ENCODE measurements at regions not wholly inside any gene's neighbourhood (a gene's known extent, or its start where the extent isn't known, plus 50 kb on each side); places are given as distances from the start of the nearest gene placed in this dataset.

- no peak for DNase-seq
- H3K27ac ChIP-seq, result no peak overlapping the region
- no peaks in the 10 kb centered on the region for H3K9me3 ChIP-seq
- TF ChIP-seq, protein P1, sequence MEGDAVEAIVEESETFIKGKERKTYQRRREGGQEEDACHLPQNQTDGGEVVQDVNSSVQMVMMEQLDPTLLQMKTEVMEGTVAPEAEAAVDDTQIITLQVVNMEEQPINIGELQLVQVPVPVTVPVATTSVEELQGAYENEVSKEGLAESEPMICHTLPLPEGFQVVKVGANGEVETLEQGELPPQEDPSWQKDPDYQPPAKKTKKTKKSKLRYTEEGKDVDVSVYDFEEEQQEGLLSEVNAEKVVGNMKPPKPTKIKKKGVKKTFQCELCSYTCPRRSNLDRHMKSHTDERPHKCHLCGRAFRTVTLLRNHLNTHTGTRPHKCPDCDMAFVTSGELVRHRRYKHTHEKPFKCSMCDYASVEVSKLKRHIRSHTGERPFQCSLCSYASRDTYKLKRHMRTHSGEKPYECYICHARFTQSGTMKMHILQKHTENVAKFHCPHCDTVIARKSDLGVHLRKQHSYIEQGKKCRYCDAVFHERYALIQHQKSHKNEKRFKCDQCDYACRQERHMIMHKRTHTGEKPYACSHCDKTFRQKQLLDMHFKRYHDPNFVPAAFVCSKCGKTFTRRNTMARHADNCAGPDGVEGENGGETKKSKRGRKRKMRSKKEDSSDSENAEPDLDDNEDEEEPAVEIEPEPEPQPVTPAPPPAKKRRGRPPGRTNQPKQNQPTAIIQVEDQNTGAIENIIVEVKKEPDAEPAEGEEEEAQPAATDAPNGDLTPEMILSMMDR (IDR thresholded peaks at IDR 0.05), result no peak
- H3K4me1 ChIP-seq, result no peaks in the 10 kb centered on the region
- no peak overlapping the region for H3K4me3 ChIP-seq
- intact Hi-C loops (cut with DNase I), result no loop called here
- H3K36me3 ChIP-seq, result no peaks in the 10 kb centered on the region
- no peak for ATAC-seq
- H3K27me3 ChIP-seq, result no peaks in the 10 kb centered on the region
Observed at GRCh38 chr3:22617372-22617771, 585.8 kb upstream of the UBE2E2 start.

DNA sequence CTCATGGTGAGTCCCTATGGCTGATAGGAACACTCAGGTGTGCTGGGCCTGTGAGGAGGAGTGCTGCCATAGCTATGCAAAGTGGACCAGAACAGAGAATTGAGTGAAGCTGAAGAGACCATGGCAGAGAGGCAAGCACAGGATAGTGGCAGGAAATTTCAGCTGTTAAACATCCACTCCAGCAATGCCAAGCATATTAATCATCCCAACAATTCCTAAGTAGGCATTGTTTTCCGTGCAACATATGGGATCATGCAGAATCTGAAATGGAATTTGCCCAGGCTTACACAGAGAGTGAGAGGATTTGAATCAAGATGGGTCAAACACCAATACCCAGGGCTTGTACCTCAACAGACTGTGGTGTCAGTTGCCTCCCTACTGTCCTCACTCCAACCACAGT is 582.6 kb upstream of the UBE2E2 start:
- Histone ChIP-seq H3K27me3 (no peaks in the 10 kb centered on the region), H3K4me3 (no peak overlapping the region), H3K27ac (no peak overlapping the region), H3K36me3 (no peaks in the 10 kb centered on the region), H3K4me1 (no peaks in the 10 kb centered on the region), H3K9me3 (peaks cover 0 to 2% of the 10 kb centered on the region in 2 donors)
- DNase-seq (no peak), ATAC-seq (no peak)
- intact Hi-C loops (cut with DNase I), result no loop called here
- TF ChIP-seq, protein P1 (IDR thresholded peaks at IDR 0.05), result no peak

- TF ChIP-seq, protein P1 (IDR thresholded peaks at IDR 0.05), result no peak
- Histone ChIP-seq H3K36me3 (no peaks in the 10 kb centered on the region), H3K4me1 (no peaks in the 10 kb centered on the region), H3K27ac (no peak overlapping the region), H3K9me3 (peaks cover 0 to 4% of the 10 kb centered on the region in 2 donors), H3K27me3 (no peaks in the 10 kb centered on the region), H3K4me3 (no peak overlapping the region)
- DNase-seq (no peak), ATAC-seq (no peak)
- intact Hi-C loops (cut with DNase I), result no loop called here
Observed at GRCh38 chr3:22621205-22621809, 581.8 kb upstream of the UBE2E2 start.

DNA sequence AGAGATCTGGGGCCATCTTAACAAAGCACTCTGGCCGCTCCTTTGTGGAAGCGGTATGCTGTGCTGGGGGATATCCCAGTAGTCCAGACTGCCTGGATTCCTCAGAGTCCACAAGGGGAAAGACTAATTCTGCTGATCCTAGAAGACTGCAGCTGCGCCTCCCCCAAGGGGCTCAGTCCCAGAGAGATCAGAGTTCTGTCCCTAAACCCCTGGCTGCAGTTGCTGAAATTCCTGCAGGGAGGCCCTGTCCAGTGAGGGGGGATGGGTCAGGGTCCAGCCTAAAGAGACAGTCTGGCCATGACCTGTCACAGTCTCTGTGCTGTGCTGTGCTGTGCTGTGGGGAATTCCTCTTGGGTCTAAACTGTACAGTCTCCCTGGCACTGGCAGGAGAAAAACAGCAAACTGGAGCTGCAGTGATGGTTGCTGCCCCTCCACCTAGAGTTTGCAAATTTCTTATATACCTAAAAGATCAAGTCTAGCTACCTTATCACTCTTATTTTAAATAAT is 575.1 kb upstream of the UBE2E2 start:
- Histone ChIP-seq H3K9me3 (peaks cover 0 to 11% of the 10 kb centered on the region in 2 donors), H3K27me3 (no peaks in the 10 kb centered on the region), H3K4me3 (no peak overlapping the region), H3K4me1 (no peaks in the 10 kb centered on the region), H3K36me3 (no peaks in the 10 kb centered on the region), H3K27ac (no peak overlapping the region)
- ATAC-seq, result no peak
- DNase-seq, result no peak
- intact Hi-C loops (cut with DNase I), result no loop called here
- TF ChIP-seq, protein P1 (IDR thresholded peaks at IDR 0.05), result no peak

DNA sequence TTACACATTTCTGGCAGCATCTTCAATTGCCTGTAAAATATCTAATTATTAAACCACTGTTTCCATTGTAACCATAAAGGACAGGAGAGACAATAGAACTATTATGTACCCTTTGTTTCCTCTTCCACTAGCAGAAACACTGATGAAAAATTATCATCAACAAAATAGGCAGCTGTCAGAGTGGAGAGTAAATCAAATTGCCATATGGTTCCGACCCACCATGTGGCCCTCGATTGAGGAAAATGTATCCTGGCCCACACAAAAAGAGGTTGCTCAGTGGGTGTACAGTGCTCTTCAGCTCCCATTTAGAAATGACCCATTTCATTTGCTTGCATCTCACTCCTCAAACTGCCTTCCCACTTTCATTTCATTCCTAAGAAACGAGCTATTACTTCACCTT is 570.6 kb upstream of the UBE2E2 start:
- Histone ChIP-seq H3K27me3 (no peaks in the 10 kb centered on the region), H3K4me3 (no peak overlapping the region), H3K36me3 (no peaks in the 10 kb centered on the region), H3K4me1 (no peaks in the 10 kb centered on the region), H3K9me3 (peaks cover 0 to 6% of the 10 kb centered on the region in 2 donors), H3K27ac (no peak overlapping the region)
- TF ChIP-seq, protein P1 (IDR thresholded peaks at IDR 0.05), result no peak
- DNase-seq (no peak), ATAC-seq (no peak)
- intact Hi-C loops (cut with DNase I), result no loop called here

Data from left lung (tissue), 4 donors.